PC-3 (cell line): ENCODE measurements at regions not wholly inside any gene's neighbourhood (a gene's known extent, or its start where the extent isn't known, plus 50 kb on each side); places are given as distances from the start of the nearest gene placed in this dataset.

Source experiments
- ATAC-seq: fragments of 200-7000 bp; cut with Tn5 transposase; 2 replicates; pipeline ENCODE4 v1.9.1; 2020; ENCODE audit warnings: mild to moderate bottlenecking, moderate library complexity
- BruUV-seq: library from RNA; stranded (reverse); fragments of 400-500 nt; replicated peaks from 2 replicates; lab custom pipeline; 2021; lab: Mats Ljungman, UMichigan
- CTCF ChIA-PET: fragments of 300-600 bp; sonication (Branson Sonifier 250); formaldehyde crosslinking; loops from one replicate; lab custom pipeline; 2022; ENCODE audit warnings: antibody characterized with exemption; lab: Charles Lee
- POLR2A ChIA-PET: fragments of 300-600 bp; sonication (Branson Sonifier 250); formaldehyde crosslinking; loops from one replicate; lab custom pipeline; 2022; ENCODE audit warnings: antibody characterized with exemption; ENCODE audit not compliant: unreplicated experiment; lab: Charles Lee
- DNase-seq: peaks from one replicate; pipeline ENCODE4 v3.0.0-alpha.2; 2015
- H2AFZ ChIP-seq: fragments of 300-600 bp; sonication (generic); 2 replicates; pipeline ENCODE4 v1.6.0; 2016; ENCODE audit warnings: antibody characterized with exemption, low read length
- H3F3A ChIP-seq: fragments of 300-600 bp; sonication (generic); one replicate; pipeline ENCODE4 v1.6.0; 2017; ENCODE audit warnings: antibody characterized with exemption, low read length, control low read depth, mild to moderate bottlenecking; ENCODE audit not compliant: unreplicated experiment
- H3K27ac ChIP-seq: fragments of 300-600 bp; sonication (generic); 2 replicates; pipeline ENCODE4 v1.5.1; 2016; ENCODE audit warnings: mild to moderate bottlenecking, low read length
- H3K27me3 ChIP-seq: fragments of 300-600 bp; sonication (generic); 2 replicates; pipeline ENCODE4 v1.6.1; 2016; ENCODE audit warnings: low read length, mixed read lengths
- H3K36me3 ChIP-seq: fragments of 300-600 bp; sonication (generic); 2 replicates; pipeline ENCODE4 v1.6.1; 2016; ENCODE audit warnings: low read depth, mixed run types, low read length, mixed read lengths
- H3K4me1 ChIP-seq: fragments of 300-600 bp; sonication (generic); 2 replicates; pipeline ENCODE4 v1.5.1; 2016; ENCODE audit warnings: low read length; ENCODE audit not compliant: insufficient read depth
- H3K4me2 ChIP-seq: fragments of 300-600 bp; sonication (generic); 2 replicates; pipeline ENCODE4 v1.6.0; 2016; ENCODE audit warnings: low read length
- H3K4me3 ChIP-seq: fragments of 300-600 bp; sonication (generic); 2 replicates; pipeline ENCODE4 v1.5.1; 2016; ENCODE audit warnings: mild to moderate bottlenecking, low read length, mixed read lengths
- H3K79me2 ChIP-seq: fragments of 300-600 bp; sonication (generic); 2 replicates; pipeline ENCODE4 v1.6.1; 2017; ENCODE audit warnings: low read length, mixed read lengths
- H3K9ac ChIP-seq: fragments of 300-600 bp; sonication (generic); 2 replicates; pipeline ENCODE4 v1.6.0; 2016; ENCODE audit warnings: mild to moderate bottlenecking, low read length
- H3K9me2 ChIP-seq: fragments of 300-600 bp; sonication (generic); replicated peaks from 2 replicates; pipeline ENCODE4 v1.6.1; 2016; ENCODE audit warnings: mixed run types, low read length, mixed read lengths
- H3K9me3 ChIP-seq: fragments of 300-600 bp; sonication (generic); 2 replicates; pipeline ENCODE4 v1.6.1; 2016; ENCODE audit warnings: low read length, mixed read lengths
- H4K20me1 ChIP-seq: fragments of 300-600 bp; sonication (generic); 2 replicates; pipeline ENCODE4 v1.6.1; 2016; ENCODE audit warnings: low read length, mixed read lengths
- EZH2 ChIP-seq: fragments of 300-600 bp; sonication (generic); IDR thresholded peaks from one replicate; pipeline ENCODE4 v1.6.1; 2017; ENCODE audit warnings: antibody characterized with exemption, mild to moderate bottlenecking, low read length; ENCODE audit not compliant: unreplicated experiment
- EZH2phosphoT487 ChIP-seq: fragments of 300-600 bp; sonication (generic); IDR thresholded peaks from 2 replicates; pipeline ENCODE4 v1.6.1; 2018; ENCODE audit warnings: mild to moderate bottlenecking, antibody characterized with exemption, low read length, borderline replicate concordance
- intact Hi-C: fragments of 100-400 bp; cut with micrococcal nuclease; formaldehyde crosslinking; loops from 2 replicates; pipeline ENCODE4 v1.9.0; 2023
- TF ChIP-seq, protein P1 (sequence below): fragments of 300-600 bp; sonication (generic); conservative IDR thresholded peaks from 2 replicates; pipeline ENCODE4 v1.5.1; 2017; ENCODE audit warnings: antibody characterized with exemption, low read depth, mild to moderate bottlenecking, low read length

- H3K27me3 ChIP-seq, result no peaks in the 10 kb centered on the region
- H3K4me2 ChIP-seq, result peak overlapping the region; percentile 81
- H4K20me1 ChIP-seq, result no peaks in the 10 kb centered on the region
- ATAC-seq, result peak; percentile 58
- H3K27ac ChIP-seq, result peak overlapping the region; percentile 98
- no peaks in the 10 kb centered on the region for H3K9me2 ChIP-seq
- intact Hi-C loops, result loop anchor here (1.0 to 5.0 kb wide), 4 partner anchors 10 to 174 kb away; partner anchors contain the start of gene DOCK10
- H3K9ac ChIP-seq, result peak overlapping the region; percentile 72
- ChIA-PET CTCF (no interaction called here), POLR2A (interaction anchor here (0.8 kb wide), 1 partner anchor 61 kb away, joined by 12 read pairs; no protein-coding TSS in a partner anchor)
- peaks cover 5% of the 10 kb centered on the region for H3F3A ChIP-seq
- no peak for TF ChIP-seq EZH2
- TF ChIP-seq, protein P1, sequence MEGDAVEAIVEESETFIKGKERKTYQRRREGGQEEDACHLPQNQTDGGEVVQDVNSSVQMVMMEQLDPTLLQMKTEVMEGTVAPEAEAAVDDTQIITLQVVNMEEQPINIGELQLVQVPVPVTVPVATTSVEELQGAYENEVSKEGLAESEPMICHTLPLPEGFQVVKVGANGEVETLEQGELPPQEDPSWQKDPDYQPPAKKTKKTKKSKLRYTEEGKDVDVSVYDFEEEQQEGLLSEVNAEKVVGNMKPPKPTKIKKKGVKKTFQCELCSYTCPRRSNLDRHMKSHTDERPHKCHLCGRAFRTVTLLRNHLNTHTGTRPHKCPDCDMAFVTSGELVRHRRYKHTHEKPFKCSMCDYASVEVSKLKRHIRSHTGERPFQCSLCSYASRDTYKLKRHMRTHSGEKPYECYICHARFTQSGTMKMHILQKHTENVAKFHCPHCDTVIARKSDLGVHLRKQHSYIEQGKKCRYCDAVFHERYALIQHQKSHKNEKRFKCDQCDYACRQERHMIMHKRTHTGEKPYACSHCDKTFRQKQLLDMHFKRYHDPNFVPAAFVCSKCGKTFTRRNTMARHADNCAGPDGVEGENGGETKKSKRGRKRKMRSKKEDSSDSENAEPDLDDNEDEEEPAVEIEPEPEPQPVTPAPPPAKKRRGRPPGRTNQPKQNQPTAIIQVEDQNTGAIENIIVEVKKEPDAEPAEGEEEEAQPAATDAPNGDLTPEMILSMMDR, result no peak
- no peak for TF ChIP-seq EZH2phosphoT487
- H3K9me3 ChIP-seq, result no peaks in the 10 kb centered on the region
- peaks cover 71% of the 10 kb centered on the region for H3K4me1 ChIP-seq
- DNase-seq, result peak; percentile 94
- no peaks in the 10 kb centered on the region for H3K36me3 ChIP-seq
- peak overlapping the region; percentile 22 for H2AFZ ChIP-seq
- BruUV-seq, result no TSS peak
- no peaks in the 10 kb centered on the region for H3K79me2 ChIP-seq
- peak overlapping the region; percentile 46 for H3K4me3 ChIP-seq
Measured at GRCh38 chr2:225100856-225101294, 58.6 kb upstream of the DOCK10 start.

GRCh38 chr2:225100269-225100668, 58.0 kb upstream of the DOCK10 start:
- Histone ChIP-seq H3K4me3 (peak overlapping the region; percentile 46), H3K36me3 (no peaks in the 10 kb centered on the region), H3F3A (peaks cover 5% of the 10 kb centered on the region), H3K9me2 (no peaks in the 10 kb centered on the region), H4K20me1 (no peaks in the 10 kb centered on the region), H3K9me3 (no peaks in the 10 kb centered on the region), H3K79me2 (no peaks in the 10 kb centered on the region), H3K9ac (peak overlapping the region; percentile 72), H2AFZ (peak overlapping the region; percentile 22), H3K4me2 (peak overlapping the region; percentile 81), H3K27me3 (no peaks in the 10 kb centered on the region), H3K4me1 (peaks cover 66% of the 10 kb centered on the region), H3K27ac (peak overlapping the region; percentile 98)
- TF ChIP-seq, protein P1, result no peak
- no peak for TF ChIP-seq EZH2phosphoT487
- no peak for TF ChIP-seq EZH2
- DNase-seq (peak; percentile 79), ATAC-seq (peak; percentile 68)
- intact Hi-C loops, result loop anchor here (1.0 to 5.0 kb wide), 4 partner anchors 9 to 173 kb away; partner anchors contain the start of gene DOCK10
- no TSS peak for BruUV-seq
- POLR2A ChIA-PET, result interaction anchor here (0.6 to 0.8 kb wide), 2 partner anchors 58 to 60 kb away, joined by 12 read pairs; partner anchors contain the start of gene DOCK10
- CTCF ChIA-PET, result no interaction called here

- H3K9me3 ChIP-seq, result no peaks in the 10 kb centered on the region
- CTCF ChIA-PET, result no interaction called here
- no peaks in the 10 kb centered on the region for H3K27me3 ChIP-seq
- DNase-seq, result no peak
- no TSS peak for BruUV-seq
- POLR2A ChIA-PET, result no interaction called here
- no peak overlapping the region for H3K27ac ChIP-seq
- H4K20me1 ChIP-seq, result no peaks in the 10 kb centered on the region
- TF ChIP-seq EZH2 (no peak), EZH2phosphoT487 (no peak)
- TF ChIP-seq, protein P1, result no peak
- H3K79me2 ChIP-seq, result no peaks in the 10 kb centered on the region
- H3K9ac ChIP-seq, result no peak overlapping the region
- no peak overlapping the region for H3K4me3 ChIP-seq
- intact Hi-C loops, result no loop called here
- ATAC-seq, result no peak
- no peaks in the 10 kb centered on the region for H3K36me3 ChIP-seq
- H3K9me2 ChIP-seq, result no peaks in the 10 kb centered on the region
- H3K4me1 ChIP-seq, result peaks cover 41% of the 10 kb centered on the region
- H2AFZ ChIP-seq, result no peak overlapping the region
- no peak overlapping the region for H3K4me2 ChIP-seq
- peaks cover 6% of the 10 kb centered on the region for H3F3A ChIP-seq
Measured at GRCh38 chr2:225097035-225097434, 54.8 kb upstream of the DOCK10 start.
